CD4-positive, alpha-beta T cell (primary cell): ENCODE measurements at regions not wholly inside any gene's neighbourhood (a gene's known extent, or its start where the extent isn't known, plus 50 kb on each side); places are given as distances from the start of the nearest gene placed in this dataset.

Experiments
- ATAC-seq: fragments of 200-7000 bp; cut with Tn5 transposase; one replicate; pipeline ENCODE4 v1.10.0; 2022; ENCODE audit warnings: mild to moderate bottlenecking; ENCODE audit not compliant: poor library complexity
- CTCF ChIA-PET: fragments of 350-600 bp; sonication (Branson Sonifier 250); formaldehyde crosslinking; loops from one replicate; lab custom pipeline; 2021; ENCODE audit warnings: antibody characterized with exemption, inconsistent platforms; lab: Charles Lee
- POLR2A ChIA-PET: fragments of 350-600 bp; sonication (Branson Sonifier 250); formaldehyde crosslinking; loops from one replicate; lab custom pipeline; 2021; ENCODE audit warnings: antibody characterized with exemption, inconsistent platforms; lab: Charles Lee
- DNase-seq, 14 experiments: peaks; one replicate each; pipeline ENCODE4 v3.0.0-alpha.2; 2013 to 2020; ENCODE audit warnings: mixed read lengths in 2 of 14
- H3K27ac ChIP-seq, 2 donors: one replicate each; pipeline versions ENCODE4 v1.5.1 to v1.7.0; 2013; ENCODE audit warnings: low read length in 2 of 2, low read depth in 1 of 2, mild to moderate bottlenecking in 1 of 2
- H3K27me3 ChIP-seq, 2 experiments: 1 replicate in 1 of 2; 2 replicates in 1 of 2; pipeline versions ENCODE4 v1.6.1 to v1.7.0; 2013; ENCODE audit warnings: low read length in 2 of 2, control low read depth in 1 of 2, mild to moderate bottlenecking in 1 of 2, moderate library complexity in 1 of 2; ENCODE audit not compliant: insufficient read depth in 2 of 2, control insufficient read depth in 1 of 2
- H3K36me3 ChIP-seq: one replicate; pipeline ENCODE4 v1.6.1; 2013; ENCODE audit warnings: low read length, control low read depth; ENCODE audit not compliant: insufficient read depth
- H3K4me1 ChIP-seq: one replicate; pipeline ENCODE4 v1.6.1; 2013; ENCODE audit warnings: low read length, control low read depth; ENCODE audit not compliant: insufficient read depth
- H3K4me3 ChIP-seq: one replicate; pipeline ENCODE4 v1.5.1; 2013; ENCODE audit warnings: mild to moderate bottlenecking, low read length, moderate library complexity
- H3K9me3 ChIP-seq, 2 experiments: 1 replicate in 1 of 2; 2 replicates in 1 of 2; pipeline versions ENCODE4 v1.6.1 to v1.7.0; 2013; ENCODE audit warnings: low read length in 2 of 2, mild to moderate bottlenecking in 2 of 2, control low read depth in 1 of 2, moderate library complexity in 1 of 2; ENCODE audit not compliant: control insufficient read depth in 1 of 2, insufficient read depth in 1 of 2
- H3K27ac Mint-ChIP-seq: one replicate; pipeline ENCODE4 v1.8.0; 2020; ENCODE audit warnings: mixed read lengths
- H3K27me3 Mint-ChIP-seq: one replicate; pipeline ENCODE4 v1.8.0; 2021; ENCODE audit warnings: mixed read lengths
- H3K36me3 Mint-ChIP-seq: one replicate; pipeline ENCODE4 v1.8.0; 2021; ENCODE audit warnings: low read depth, mixed read lengths
- H3K4me1 Mint-ChIP-seq: one replicate; pipeline ENCODE4 v1.8.0; 2021; ENCODE audit warnings: low read depth, mixed read lengths
- H3K4me3 Mint-ChIP-seq: one replicate; pipeline ENCODE4 v1.8.0; 2020; ENCODE audit warnings: mild to moderate bottlenecking, mixed read lengths
- H3K9me3 Mint-ChIP-seq: one replicate; pipeline ENCODE4 v1.8.0; 2020; ENCODE audit warnings: mixed read lengths
- CTCF ChIP-seq: fragments of 200-600 bp; IDR thresholded peaks from one replicate; pipeline ENCODE4 v1.8.0; 2022; ENCODE audit warnings: antibody characterized with exemption, mild to moderate bottlenecking
- intact Hi-C, 2 experiments: fragments of 100-400 bp; cut with DNase I in 1 of 2; cut with micrococcal nuclease in 1 of 2; formaldehyde crosslinking; loops; one replicate each; pipeline versions ENCODE4 v1.15.1 to v1.9.0; 2023 to 2025; cut with DNase I, micrococcal nuclease

- intact Hi-C loops: no loop called here
- no peaks in the 10 kb centered on the region for H3K36me3 Mint-ChIP-seq
- Histone ChIP-seq H3K4me1 (no peaks in the 10 kb centered on the region), H3K9me3 (no peaks in the 10 kb centered on the region), H3K27ac (no peak overlapping the region), H3K27me3 (peaks cover 11 to 13% of the 10 kb centered on the region in 2 experiments), H3K36me3 (no peaks in the 10 kb centered on the region), H3K4me3 (no peak overlapping the region)
- no peak overlapping the region for H3K27ac Mint-ChIP-seq
- no peak for ATAC-seq
- H3K4me3 Mint-ChIP-seq: no peak overlapping the region
- CTCF ChIA-PET: no interaction called here
- DNase-seq: no peak
- no peaks in the 10 kb centered on the region for H3K9me3 Mint-ChIP-seq
- POLR2A ChIA-PET: no interaction called here
- no peak for TF ChIP-seq CTCF
- no peaks in the 10 kb centered on the region for H3K4me1 Mint-ChIP-seq
- peaks cover 40% of the 10 kb centered on the region for H3K27me3 Mint-ChIP-seq
These were observed 334.5 kb upstream of the UMPS start for GRCh38 chr3:124395584-124396338.

DNA sequence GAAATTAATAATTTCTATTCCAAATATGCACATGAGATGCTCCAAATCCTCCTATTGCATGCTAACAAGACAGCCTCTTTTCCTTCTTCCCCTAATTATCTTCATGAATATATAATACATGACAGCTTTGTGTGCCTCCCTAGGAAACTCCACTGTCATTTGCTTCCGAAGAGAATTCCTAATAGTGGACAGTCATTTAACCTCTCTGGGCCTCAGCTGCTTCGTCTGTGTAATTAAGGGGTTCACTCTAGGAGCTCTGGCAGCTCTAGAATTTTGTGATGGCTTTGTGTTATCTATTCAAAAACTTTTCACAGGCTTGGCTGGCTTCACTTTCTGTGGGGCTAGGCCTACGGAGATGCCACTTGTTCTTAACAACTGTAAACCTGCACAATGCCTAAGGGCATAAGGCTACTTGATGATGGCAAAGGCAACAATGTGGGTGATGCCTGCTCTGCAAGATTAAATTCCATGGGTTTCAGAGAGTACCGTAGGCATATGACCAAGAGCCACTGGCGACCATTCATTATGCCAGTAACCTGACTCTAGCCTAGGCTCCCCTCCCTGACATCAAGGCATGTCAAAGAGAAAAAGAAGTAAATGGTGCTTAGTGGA lies 333.8 kb upstream of the UMPS start:
- intact Hi-C loops: no loop called here
- Mint-ChIP-seq H3K4me3 (no peak overlapping the region), H3K27me3 (peaks cover 35% of the 10 kb centered on the region), H3K4me1 (no peaks in the 10 kb centered on the region), H3K36me3 (no peaks in the 10 kb centered on the region), H3K9me3 (no peaks in the 10 kb centered on the region), H3K27ac (no peak overlapping the region)
- Histone ChIP-seq H3K4me3 (no peak overlapping the region), H3K36me3 (no peaks in the 10 kb centered on the region), H3K27me3 (peaks cover 11 to 13% of the 10 kb centered on the region in 2 experiments), H3K4me1 (no peaks in the 10 kb centered on the region), H3K27ac (no peak overlapping the region), H3K9me3 (no peaks in the 10 kb centered on the region)
- CTCF ChIA-PET: no interaction called here
- POLR2A ChIA-PET: no interaction called here
- ATAC-seq: no peak
- no peak for TF ChIP-seq CTCF
- DNase-seq: no peak

GRCh38 chr3:124397088-124397487 lies 333.2 kb upstream of the UMPS start:
- H3K4me3 Mint-ChIP-seq: no peak overlapping the region
- no peaks in the 10 kb centered on the region for H3K9me3 Mint-ChIP-seq
- H3K27ac Mint-ChIP-seq: no peak overlapping the region
- ChIA-PET CTCF (no interaction called here), POLR2A (no interaction called here)
- no peak for TF ChIP-seq CTCF
- no peaks in the 10 kb centered on the region for H3K9me3 ChIP-seq
- peaks cover 11 to 13% of the 10 kb centered on the region in 2 experiments for H3K27me3 ChIP-seq
- intact Hi-C loops: no loop called here
- H3K4me3 ChIP-seq: no peak overlapping the region
- H3K4me1 ChIP-seq: no peaks in the 10 kb centered on the region
- no peaks in the 10 kb centered on the region for H3K36me3 Mint-ChIP-seq
- no peaks in the 10 kb centered on the region for H3K4me1 Mint-ChIP-seq
- no peak for DNase-seq
- no peak for ATAC-seq
- H3K27me3 Mint-ChIP-seq: peaks cover 34% of the 10 kb centered on the region
- H3K27ac ChIP-seq: no peak overlapping the region
- no peaks in the 10 kb centered on the region for H3K36me3 ChIP-seq
